NCI-H2227 treated with DMSO at 0.1 percent for 48 hours (cell line): ENCODE measurements at regions not wholly inside any gene's neighbourhood (a gene's known extent, or its start where the extent isn't known, plus 50 kb on each side); places are given as distances from the start of the nearest gene placed in this dataset.

Experiments used
- DNase-seq: peaks from one replicate; lab custom pipeline; 2025; lab: John Stamatoyannopoulos, UW

GRCh38 chr6:170232186-170233002 is 58.5 kb downstream of the DLL1 start:
- no peak for DNase-seq

GRCh38 chr6:170231293-170232185 is 59.3 kb downstream of the DLL1 start:
- DNase-seq: no peak

- no peak for DNase-seq
These were observed 60.2 kb downstream of the DLL1 start for GRCh38 chr6:170230520-170231292.

GRCh38 chr6:170229851-170230519 is 60.9 kb downstream of the DLL1 start:
- no peak for DNase-seq

GRCh38 chr6:170229396-170229795 is 61.5 kb downstream of the DLL1 start:
- no peak for DNase-seq

- no peak for DNase-seq
These were observed 62.0 kb downstream of the DLL1 start for GRCh38 chr6:170228946-170229310.

GRCh38 chr6:170227996-170228945 is 62.6 kb downstream of the DLL1 start:
- DNase-seq: no peak

GRCh38 chr6:170227521-170227983 is 63.3 kb downstream of the DLL1 start:
- no peak for DNase-seq

GRCh38 chr6:170226647-170227046 is 64.2 kb downstream of the DLL1 start:
- DNase-seq: no peak

- no peak for DNase-seq
These were observed 64.9 kb downstream of the DLL1 start for GRCh38 chr6:170225852-170226417.

GRCh38 chr6:170224694-170225660 is 65.9 kb downstream of the DLL1 start:
- no peak for DNase-seq

- DNase-seq: no peak
These were observed 66.9 kb downstream of the DLL1 start for GRCh38 chr6:170223718-170224693.

GRCh38 chr6:170222498-170223471 is 68.1 kb downstream of the DLL1 start:
- no peak for DNase-seq

GRCh38 chr6:170221753-170222400 is 69.0 kb downstream of the DLL1 start:
- no peak for DNase-seq

- no peak for DNase-seq
These were observed 69.7 kb downstream of the DLL1 start for GRCh38 chr6:170221052-170221752.
